Ishikawa (cell line): ENCODE measurements at regions not wholly inside any gene's neighbourhood (a gene's known extent, or its start where the extent isn't known, plus 50 kb on each side); places are given as distances from the start of the nearest gene placed in this dataset.

Experiments used
- CEBPB ChIP-seq: IDR thresholded peaks from 2 replicates; pipeline ENCODE4 v1.6.1; 2012
- EP300 ChIP-seq: IDR thresholded peaks from 2 replicates; pipeline ENCODE4 v1.6.1; 2012; ENCODE audit warnings: borderline replicate concordance
- FOXM1 ChIP-seq: IDR thresholded peaks from 2 replicates; pipeline ENCODE4 v1.6.1; 2012; ENCODE audit warnings: low read depth, borderline replicate concordance
- RAD21 ChIP-seq: IDR thresholded peaks from 2 replicates; pipeline ENCODE4 v1.6.1; 2012; ENCODE audit warnings: low read depth
- YY1 ChIP-seq: IDR thresholded peaks from 2 replicates; pipeline ENCODE4 v1.6.1; 2012; ENCODE audit warnings: low read depth
- TF ChIP-seq, protein P1 (sequence below): IDR thresholded peaks from 2 replicates; pipeline ENCODE4 v1.6.1; 2012; ENCODE audit warnings: low read depth, mild to moderate bottlenecking

DNA sequence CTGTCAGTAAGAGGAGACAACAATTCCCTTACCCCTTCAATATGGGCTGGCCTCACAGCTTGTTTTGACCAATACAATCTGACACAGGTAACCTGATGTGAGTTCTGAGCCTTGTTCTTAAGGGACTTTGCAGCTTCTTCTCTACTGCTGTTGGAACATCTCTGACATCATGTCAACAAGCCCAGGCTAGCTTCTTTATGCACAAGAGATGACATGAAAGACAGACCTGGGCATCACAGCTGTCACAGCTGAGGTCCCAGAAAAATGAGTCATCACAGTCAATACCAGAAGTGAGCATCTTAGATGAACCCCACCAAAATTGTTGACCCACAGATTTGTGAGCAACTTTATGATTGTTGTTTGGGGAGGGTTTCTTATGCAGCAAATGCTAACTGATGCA lies 431.7 kb upstream of the PSMD7 start:
- no peak for TF ChIP-seq EP300
- no peak for TF ChIP-seq RAD21
- no peak for TF ChIP-seq FOXM1
- no peak for TF ChIP-seq YY1
- TF ChIP-seq, protein P1, sequence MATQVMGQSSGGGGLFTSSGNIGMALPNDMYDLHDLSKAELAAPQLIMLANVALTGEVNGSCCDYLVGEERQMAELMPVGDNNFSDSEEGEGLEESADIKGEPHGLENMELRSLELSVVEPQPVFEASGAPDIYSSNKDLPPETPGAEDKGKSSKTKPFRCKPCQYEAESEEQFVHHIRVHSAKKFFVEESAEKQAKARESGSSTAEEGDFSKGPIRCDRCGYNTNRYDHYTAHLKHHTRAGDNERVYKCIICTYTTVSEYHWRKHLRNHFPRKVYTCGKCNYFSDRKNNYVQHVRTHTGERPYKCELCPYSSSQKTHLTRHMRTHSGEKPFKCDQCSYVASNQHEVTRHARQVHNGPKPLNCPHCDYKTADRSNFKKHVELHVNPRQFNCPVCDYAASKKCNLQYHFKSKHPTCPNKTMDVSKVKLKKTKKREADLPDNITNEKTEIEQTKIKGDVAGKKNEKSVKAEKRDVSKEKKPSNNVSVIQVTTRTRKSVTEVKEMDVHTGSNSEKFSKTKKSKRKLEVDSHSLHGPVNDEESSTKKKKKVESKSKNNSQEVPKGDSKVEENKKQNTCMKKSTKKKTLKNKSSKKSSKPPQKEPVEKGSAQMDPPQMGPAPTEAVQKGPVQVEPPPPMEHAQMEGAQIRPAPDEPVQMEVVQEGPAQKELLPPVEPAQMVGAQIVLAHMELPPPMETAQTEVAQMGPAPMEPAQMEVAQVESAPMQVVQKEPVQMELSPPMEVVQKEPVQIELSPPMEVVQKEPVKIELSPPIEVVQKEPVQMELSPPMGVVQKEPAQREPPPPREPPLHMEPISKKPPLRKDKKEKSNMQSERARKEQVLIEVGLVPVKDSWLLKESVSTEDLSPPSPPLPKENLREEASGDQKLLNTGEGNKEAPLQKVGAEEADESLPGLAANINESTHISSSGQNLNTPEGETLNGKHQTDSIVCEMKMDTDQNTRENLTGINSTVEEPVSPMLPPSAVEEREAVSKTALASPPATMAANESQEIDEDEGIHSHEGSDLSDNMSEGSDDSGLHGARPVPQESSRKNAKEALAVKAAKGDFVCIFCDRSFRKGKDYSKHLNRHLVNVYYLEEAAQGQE, result no peak
- TF ChIP-seq CEBPB, result no peak
